ENCODE measurements at regions not wholly inside any gene's neighbourhood (a gene's known extent, or its start where the extent isn't known, plus 50 kb on each side); places are given as distances from the start of the nearest gene placed in this dataset.
A peak's percentile ranks its signal among the peaks of the same experiment; 100 is the strongest.
"Not testable (repeated sequence)": the region's sequence is repeated elsewhere in the genome, so short reads cannot be mapped to it uniquely, and the experiment has no call there.

- H3K36me3 ChIP-seq (ENCODE audit: control insufficient read depth, insufficient read depth, low read length); H3K4me1 ChIP-seq (ENCODE audit: control insufficient read depth, insufficient read depth, low read length); H3K4me1 Mint-ChIP-seq; H3K27ac ChIP-seq (ENCODE audit: low read depth, low read length); H3K9ac ChIP-seq (ENCODE audit: extremely low read depth, low read length, poor library complexity, severe bottlenecking); H3K36me3 Mint-ChIP-seq (ENCODE audit: low read depth); H3K27ac Mint-ChIP-seq; H3K4me3 Mint-ChIP-seq; H3K27me3 ChIP-seq (ENCODE audit: control insufficient read depth, insufficient read depth, low read length, poor library complexity, severe bottlenecking); H3K27me3 Mint-ChIP-seq (ENCODE audit: insufficient read depth); H3K4me3 ChIP-seq (ENCODE audit: low read length): not testable (repeated sequence)
- WGBS, 2 experiments (ENCODE audit: insufficient coverage in 1 of 2, insufficient read length in 1 of 2): 71 to 85% methylated on average over 6 to 9 of the region's 9 CpGs
- peaks cover 23% of the 10 kb centered on the region for H3K9me3 ChIP-seq (ENCODE audit: control insufficient read depth, low read length)
- peaks cover 11% of the 10 kb centered on the region for H3K9me3 Mint-ChIP-seq
- peak; percentile 36 for DNase-seq
Measured at GRCh38 chr13:22956456-22957115, 224.2 kb upstream of the SGCG start.

GRCh38 chr13:22959859-22960258 is 220.9 kb upstream of the SGCG start:
- not testable (repeated sequence) for H3K4me3 ChIP-seq (ENCODE audit: low read length); H3K4me1 Mint-ChIP-seq; H3K9me3 ChIP-seq (ENCODE audit: control insufficient read depth, low read length); H3K27ac Mint-ChIP-seq; H3K9me3 Mint-ChIP-seq; H3K36me3 ChIP-seq (ENCODE audit: control insufficient read depth, insufficient read depth, low read length); H3K27me3 Mint-ChIP-seq (ENCODE audit: insufficient read depth); H3K27me3 ChIP-seq (ENCODE audit: control insufficient read depth, insufficient read depth, low read length, poor library complexity, severe bottlenecking); H3K36me3 Mint-ChIP-seq (ENCODE audit: low read depth); H3K4me3 Mint-ChIP-seq; H3K4me1 ChIP-seq (ENCODE audit: control insufficient read depth, insufficient read depth, low read length); H3K9ac ChIP-seq (ENCODE audit: extremely low read depth, low read length, poor library complexity, severe bottlenecking); H3K27ac ChIP-seq (ENCODE audit: low read depth, low read length)
- DNase-seq: peak; percentile 9
- WGBS, 2 experiments (ENCODE audit: insufficient coverage in 1 of 2, insufficient read length in 1 of 2): 95% methylated on average over 13 of the region's 14 CpGs; no CpG with 5 or more reads in 1 of the 2 experiments

GRCh38 chr13:22960827-22961226 is 220.0 kb upstream of the SGCG start:
- WGBS, 2 experiments (ENCODE audit: insufficient coverage in 1 of 2, insufficient read length in 1 of 2): 93 to 95% methylated on average over 5 to 8 of the region's 8 CpGs
- no peaks in the 10 kb centered on the region for H3K4me1 ChIP-seq (ENCODE audit: control insufficient read depth, insufficient read depth, low read length)
- Mint-ChIP-seq H3K4me1 (no peaks in the 10 kb centered on the region), H3K27me3 (ENCODE audit: insufficient read depth) (peaks cover 5% of the 10 kb centered on the region), H3K9me3 (no peaks in the 10 kb centered on the region), H3K36me3 (ENCODE audit: low read depth) (no peaks in the 10 kb centered on the region), H3K27ac (no peak overlapping the region), H3K4me3 (no peak overlapping the region)
- TF ChIP-seq CTCF (conservative IDR thresholded peaks at IDR 0.05): no peak
- no peak overlapping the region for H3K9ac ChIP-seq (ENCODE audit: extremely low read depth, low read length, poor library complexity, severe bottlenecking)
- DNase-seq: peak; percentile 26
- H3K36me3 ChIP-seq (ENCODE audit: control insufficient read depth, insufficient read depth, low read length): no peaks in the 10 kb centered on the region
- H3K9me3 ChIP-seq (ENCODE audit: control insufficient read depth, low read length): no peaks in the 10 kb centered on the region
- H3K4me3 ChIP-seq (ENCODE audit: low read length): no peak overlapping the region
- H3K27ac ChIP-seq (ENCODE audit: low read depth, low read length): no peak overlapping the region
- no peaks in the 10 kb centered on the region for H3K27me3 ChIP-seq (ENCODE audit: control insufficient read depth, insufficient read depth, low read length, poor library complexity, severe bottlenecking)

- H3K4me1 Mint-ChIP-seq; H3K27me3 Mint-ChIP-seq (ENCODE audit: insufficient read depth); H3K4me1 ChIP-seq (ENCODE audit: control insufficient read depth, insufficient read depth, low read length); H3K27ac Mint-ChIP-seq; H3K4me3 Mint-ChIP-seq; H3K9me3 Mint-ChIP-seq; H3K36me3 Mint-ChIP-seq (ENCODE audit: low read depth); H3K27me3 ChIP-seq (ENCODE audit: control insufficient read depth, insufficient read depth, low read length, poor library complexity, severe bottlenecking); H3K9ac ChIP-seq (ENCODE audit: extremely low read depth, low read length, poor library complexity, severe bottlenecking); H3K4me3 ChIP-seq (ENCODE audit: low read length); H3K9me3 ChIP-seq (ENCODE audit: control insufficient read depth, low read length); H3K36me3 ChIP-seq (ENCODE audit: control insufficient read depth, insufficient read depth, low read length); H3K27ac ChIP-seq (ENCODE audit: low read depth, low read length): not testable (repeated sequence)
- peak; percentile 21 for DNase-seq
- WGBS, 2 experiments (ENCODE audit: insufficient coverage in 1 of 2, insufficient read length in 1 of 2): 93 to 100% methylated on average over 1 to 3 of the region's 14 CpGs
Measured at GRCh38 chr13:22961342-22961741, 219.4 kb upstream of the SGCG start.
